GM21526 (cell line): ENCODE measurements at regions not wholly inside any gene's neighbourhood (a gene's known extent, or its start where the extent isn't known, plus 50 kb on each side); places are given as distances from the start of the nearest gene placed in this dataset.

Source experiments
- ATAC-seq: cut with Tn5 transposase; IDR thresholded peaks from one replicate; pipeline ENCODE4 v1.9.1; 2021; ENCODE audit warnings: moderate library complexity; ENCODE audit not compliant: unreplicated experiment, low FRiP score

GRCh38 chrX:20488473-20488872 is 221.8 kb upstream of the RPS6KA3 start:
- ATAC-seq: no peak

GRCh38 chrX:20487227-20487626 is 220.5 kb upstream of the RPS6KA3 start:
- ATAC-seq: no peak

DNA sequence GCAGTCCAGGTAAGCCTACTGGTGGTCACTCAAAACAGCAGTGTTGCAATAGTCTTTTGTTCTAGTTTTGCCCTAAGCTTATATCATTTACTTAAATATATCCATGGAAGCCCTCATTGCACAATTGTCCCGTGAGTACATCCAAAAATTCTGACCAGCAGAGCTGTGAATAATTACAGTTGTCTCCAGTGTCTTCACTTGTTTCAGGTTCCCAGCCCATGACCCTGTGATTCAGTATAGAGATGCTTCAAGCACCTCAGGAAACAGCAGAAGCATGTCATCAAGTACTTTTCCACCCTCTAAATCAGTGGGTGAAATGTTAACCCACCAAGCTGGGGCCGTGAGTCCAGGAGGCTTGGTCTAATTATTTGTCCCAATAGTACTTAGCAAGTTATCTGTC is 214.9 kb upstream of the RPS6KA3 start:
- no peak for ATAC-seq

GRCh38 chrX:20479896-20480295 is 213.2 kb upstream of the RPS6KA3 start:
- no peak for ATAC-seq

- ATAC-seq: no peak
Measured at GRCh38 chrX:20479048-20479447, 212.3 kb upstream of the RPS6KA3 start.

- no peak for ATAC-seq
Measured at GRCh38 chrX:20477836-20478524, 211.3 kb upstream of the RPS6KA3 start.

DNA sequence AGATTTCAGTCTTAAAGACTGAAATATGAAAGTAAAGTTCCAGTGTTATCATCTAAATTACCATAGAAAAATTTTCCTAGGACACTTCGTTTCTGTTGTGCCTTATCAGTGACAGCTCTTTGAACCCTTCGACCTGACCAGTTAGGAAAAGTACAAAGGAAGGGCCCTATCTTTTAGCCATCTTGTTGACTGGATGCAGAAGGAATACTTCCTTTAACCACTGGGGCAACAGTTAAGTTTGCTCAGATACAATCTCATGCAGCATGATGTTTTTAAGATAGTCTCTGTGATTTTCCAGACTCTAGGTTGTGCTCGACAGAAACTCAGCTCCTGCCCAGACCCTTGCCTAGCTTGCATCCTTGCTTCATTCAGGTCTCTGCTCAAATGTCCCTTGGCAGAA is 210.5 kb upstream of the RPS6KA3 start:
- ATAC-seq: no peak

GRCh38 chrX:20472620-20473258 is 206.0 kb upstream of the RPS6KA3 start:
- ATAC-seq: no peak

DNA sequence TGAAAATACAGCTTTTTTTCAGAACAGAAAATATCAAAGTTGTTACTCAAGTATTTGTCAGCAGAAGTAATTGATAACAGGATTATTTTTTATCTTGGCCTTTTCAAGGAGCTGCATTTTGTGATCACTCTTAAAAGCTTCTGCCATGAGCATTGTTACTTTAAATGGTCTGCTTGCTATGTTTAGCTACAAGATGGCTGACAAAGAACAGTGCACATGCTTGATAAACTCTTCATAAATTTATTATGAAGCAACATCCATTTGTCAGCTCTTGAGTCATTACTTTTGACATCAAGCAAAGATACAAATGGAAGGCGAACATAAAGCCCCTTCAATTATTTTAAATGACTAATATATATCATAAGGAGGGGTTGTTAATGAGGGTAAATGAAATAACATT is 205.4 kb upstream of the RPS6KA3 start:
- ATAC-seq: no peak

GRCh38 chrX:20471483-20471882 is 204.8 kb upstream of the RPS6KA3 start:
- no peak for ATAC-seq

DNA sequence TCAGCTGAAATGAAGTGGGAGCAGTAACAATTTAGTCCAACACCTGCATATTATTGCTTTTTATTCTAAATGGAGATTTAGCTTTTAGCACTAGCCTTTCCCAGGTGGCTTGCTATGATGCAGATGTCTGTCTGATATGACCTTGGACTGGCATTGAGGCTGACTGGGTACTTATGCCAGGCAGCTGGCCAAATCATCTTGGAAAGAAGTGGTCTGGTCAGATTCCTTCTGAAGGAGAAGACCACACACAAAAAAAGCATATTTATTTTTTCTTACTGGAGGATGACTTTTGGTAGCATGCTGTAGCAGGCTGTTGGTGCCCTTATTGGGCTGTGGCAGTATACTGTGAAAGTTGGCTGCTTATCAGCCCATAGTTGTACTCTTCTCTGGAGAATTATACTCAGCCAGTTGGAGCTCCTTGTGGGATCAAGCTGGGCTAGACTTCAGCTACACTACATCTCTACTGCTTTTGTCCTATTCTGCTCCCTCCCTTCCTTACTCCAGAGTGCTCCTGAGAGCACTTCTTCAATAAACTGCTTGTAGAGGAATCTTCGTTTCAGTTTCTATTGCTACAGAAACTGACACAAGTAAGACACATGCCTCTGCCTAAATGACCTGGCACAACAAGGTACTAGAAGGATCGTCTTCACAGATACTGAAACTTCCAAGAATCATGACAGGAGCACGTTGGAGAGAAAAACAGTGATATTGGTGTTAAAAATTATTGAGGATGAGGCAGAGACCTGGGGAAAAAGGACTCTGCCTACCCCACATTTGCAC is 196.8 kb upstream of the RPS6KA3 start:
- ATAC-seq: no peak

GRCh38 chrX:20461576-20461975 is 194.9 kb upstream of the RPS6KA3 start:
- ATAC-seq: no peak

DNA sequence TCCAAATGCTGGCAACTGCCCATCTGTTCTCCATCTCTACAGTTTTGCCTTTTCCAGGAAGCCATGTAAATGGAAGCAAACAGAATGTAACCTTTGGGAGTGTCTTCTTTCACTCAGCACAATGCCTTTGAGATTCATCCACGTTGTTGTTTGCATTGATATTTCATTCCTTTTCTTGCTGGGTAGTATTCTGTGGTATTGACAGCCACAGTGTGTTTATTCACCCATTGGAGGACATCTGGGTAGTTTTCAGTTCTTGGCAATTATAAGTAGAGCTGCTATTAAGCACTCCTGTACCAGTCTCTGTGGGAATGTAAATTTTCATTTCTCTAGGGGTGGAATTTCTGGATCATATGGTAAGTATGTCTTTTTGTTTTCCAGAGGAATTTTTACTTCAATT is 194.3 kb upstream of the RPS6KA3 start:
- ATAC-seq: no peak

DNA sequence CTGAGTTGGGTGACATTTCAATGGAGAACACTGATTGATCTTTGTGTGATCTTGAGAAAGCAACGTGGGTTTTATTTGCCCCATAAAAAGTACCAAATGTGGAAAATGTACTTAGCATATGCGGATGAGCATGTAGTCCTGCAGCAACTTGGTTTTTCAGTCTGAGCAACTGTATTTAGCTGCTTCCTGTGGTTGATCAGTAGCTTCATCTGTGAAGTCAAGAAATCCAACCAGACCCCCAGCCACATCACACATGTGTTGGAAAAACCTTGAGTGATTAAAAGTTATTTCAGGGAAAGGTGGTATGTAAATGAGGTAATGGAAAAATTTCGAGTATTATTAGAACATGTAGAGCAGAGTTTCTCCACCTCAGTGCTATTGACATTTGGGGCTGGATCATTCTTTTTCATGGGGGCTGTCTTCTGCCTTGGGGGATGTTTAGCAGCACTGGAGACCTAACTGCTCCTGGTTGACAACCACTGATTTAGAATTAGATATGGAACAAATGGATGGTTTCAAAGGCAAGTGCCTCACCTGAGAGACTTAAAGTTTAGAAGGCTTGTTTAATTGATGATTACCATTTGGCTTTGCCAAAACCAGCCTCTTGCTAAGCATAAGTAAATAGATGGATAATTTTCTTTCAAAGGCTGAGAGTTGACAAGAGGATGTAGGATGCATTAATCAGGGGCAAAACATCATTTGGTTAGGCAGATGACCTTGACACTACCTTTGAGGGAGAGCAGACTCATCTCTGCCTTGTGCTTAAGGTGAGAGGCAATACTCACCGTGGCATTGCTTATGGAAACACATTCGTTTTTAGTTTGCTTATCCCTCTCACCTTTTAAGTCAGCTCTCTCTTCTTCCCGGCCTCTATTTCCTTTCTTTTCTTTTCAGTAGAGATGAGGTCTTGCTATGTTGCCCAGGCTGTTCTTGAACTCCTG is 193.0 kb upstream of the RPS6KA3 start:
- no peak for ATAC-seq

- no peak for ATAC-seq
Measured at GRCh38 chrX:20456971-20457370, 190.3 kb upstream of the RPS6KA3 start.

- no peak for ATAC-seq
Measured at GRCh38 chrX:20455001-20455400, 188.3 kb upstream of the RPS6KA3 start.

- ATAC-seq: no peak
Measured at GRCh38 chrX:20454117-20454516, 187.4 kb upstream of the RPS6KA3 start.

- peak; percentile 73 for ATAC-seq
Measured at GRCh38 chrX:20452487-20452886, 185.8 kb upstream of the RPS6KA3 start.

- ATAC-seq: no peak
Measured at GRCh38 chrX:20451929-20452328, 185.2 kb upstream of the RPS6KA3 start.

GRCh38 chrX:20445109-20445508 is 178.4 kb upstream of the RPS6KA3 start:
- no peak for ATAC-seq

GRCh38 chrX:20442597-20442996 is 175.9 kb upstream of the RPS6KA3 start:
- ATAC-seq: peak; percentile 77
